ENCODE measurements at regions not wholly inside any gene's neighbourhood (a gene's known extent, or its start where the extent isn't known, plus 50 kb on each side); places are given as distances from the start of the nearest gene placed in this dataset.

DNA sequence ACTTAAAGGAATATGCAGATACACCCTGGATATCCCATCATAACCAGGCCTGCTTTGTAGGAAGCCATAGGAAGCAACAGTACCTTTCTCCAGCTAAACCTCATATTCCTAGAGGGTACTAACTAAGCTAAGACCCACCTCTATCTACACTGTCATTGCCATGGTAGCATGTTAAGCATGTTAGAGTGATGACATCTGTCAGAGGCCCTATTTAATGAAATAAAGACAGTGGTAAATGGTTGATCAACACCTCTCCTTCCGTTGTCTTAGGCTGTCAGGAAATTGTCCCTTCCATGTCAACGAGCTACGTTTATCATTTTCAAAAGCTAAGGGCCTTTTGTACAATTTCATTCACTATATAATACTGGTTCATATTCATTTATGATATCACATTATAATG, 251.1 kb upstream of the PSMD7 start:
- no peak overlapping the region for H3K4me3 ChIP-seq (ENCODE audit: low read length)
- no peak for DNase-seq
- H3K9me3 ChIP-seq (replicated peaks; ENCODE audit: control insufficient read depth, low read depth, low read length), result no peaks in the 10 kb centered on the region
- no peaks in the 10 kb centered on the region for H3K27me3 ChIP-seq (ENCODE audit: control insufficient read depth, insufficient read depth, low read length)
- no peaks in the 10 kb centered on the region for H3K36me3 ChIP-seq (ENCODE audit: control insufficient read depth, insufficient read depth, low read length)
- H3K4me1 ChIP-seq (ENCODE audit: control insufficient read depth, insufficient read depth, low read length), result no peaks in the 10 kb centered on the region
- no peak overlapping the region for H3K27ac ChIP-seq (ENCODE audit: low read length)
- WGBS (ENCODE audit: insufficient coverage), result 100% methylated on average over 1 of the region's 3 CpGs

DNA sequence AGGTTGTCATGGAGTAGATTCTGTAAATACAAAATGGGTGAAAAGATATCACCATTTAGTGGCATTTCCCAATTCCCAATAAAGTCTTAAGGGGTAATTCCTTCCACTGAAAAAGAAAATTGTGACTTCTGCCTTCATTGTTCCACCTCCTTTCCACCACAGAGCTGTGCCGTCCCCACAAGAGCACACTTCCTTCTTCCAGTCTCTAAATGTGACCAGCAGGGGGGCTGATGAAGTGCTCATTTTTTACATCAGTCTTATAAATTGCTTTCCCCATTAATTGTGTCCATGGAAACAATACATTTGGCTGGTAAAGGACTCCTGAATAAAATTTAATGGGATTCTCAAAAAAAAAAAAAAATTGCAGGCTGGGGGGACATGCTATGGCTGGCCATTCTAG, 260.8 kb upstream of the PSMD7 start:
- no peaks in the 10 kb centered on the region for H3K27me3 ChIP-seq (ENCODE audit: control insufficient read depth, insufficient read depth, low read length)
- H3K36me3 ChIP-seq (ENCODE audit: control insufficient read depth, insufficient read depth, low read length), result no peaks in the 10 kb centered on the region
- peak; percentile 52 for DNase-seq
- H3K9me3 ChIP-seq (replicated peaks; ENCODE audit: control insufficient read depth, low read depth, low read length), result no peaks in the 10 kb centered on the region
- H3K4me1 ChIP-seq (ENCODE audit: control insufficient read depth, insufficient read depth, low read length), result no peaks in the 10 kb centered on the region
- no CpG with 5 or more reads among the region's 1 CpG for WGBS (ENCODE audit: insufficient coverage)
- no peak overlapping the region for H3K27ac ChIP-seq (ENCODE audit: low read length)
- H3K4me3 ChIP-seq (ENCODE audit: low read length), result no peak overlapping the region

DNA sequence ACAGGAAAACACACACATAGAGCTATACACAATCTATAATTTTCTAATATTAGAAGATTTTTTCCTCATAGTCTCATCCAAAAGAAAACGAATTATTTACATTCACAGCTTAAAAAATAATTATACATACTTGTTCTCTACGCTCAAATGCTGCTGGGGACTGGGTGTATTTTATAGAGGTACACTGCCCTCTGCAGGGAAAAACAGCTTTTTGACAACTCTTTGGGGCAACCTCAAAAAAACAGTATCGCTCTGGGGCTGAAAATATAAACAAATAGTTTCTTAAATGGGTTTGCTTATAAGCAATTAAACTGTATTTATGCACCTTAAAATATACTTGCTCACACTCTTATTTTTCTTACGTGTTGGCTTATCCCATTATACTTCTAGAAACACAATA, 261.8 kb upstream of the PSMD7 start:
- Histone ChIP-seq H3K36me3 (ENCODE audit: control insufficient read depth, insufficient read depth, low read length) (no peaks in the 10 kb centered on the region), H3K4me3 (ENCODE audit: low read length) (no peak overlapping the region), H3K9me3 (replicated peaks; ENCODE audit: control insufficient read depth, low read depth, low read length) (no peaks in the 10 kb centered on the region), H3K27ac (ENCODE audit: low read length) (no peak overlapping the region), H3K27me3 (ENCODE audit: control insufficient read depth, insufficient read depth, low read length) (no peaks in the 10 kb centered on the region), H3K4me1 (ENCODE audit: control insufficient read depth, insufficient read depth, low read length) (peaks cover 3% of the 10 kb centered on the region)
- DNase-seq, result peak; percentile 76
- 20% methylated on average over 1 of the region's 4 CpGs for WGBS (ENCODE audit: insufficient coverage)

DNA sequence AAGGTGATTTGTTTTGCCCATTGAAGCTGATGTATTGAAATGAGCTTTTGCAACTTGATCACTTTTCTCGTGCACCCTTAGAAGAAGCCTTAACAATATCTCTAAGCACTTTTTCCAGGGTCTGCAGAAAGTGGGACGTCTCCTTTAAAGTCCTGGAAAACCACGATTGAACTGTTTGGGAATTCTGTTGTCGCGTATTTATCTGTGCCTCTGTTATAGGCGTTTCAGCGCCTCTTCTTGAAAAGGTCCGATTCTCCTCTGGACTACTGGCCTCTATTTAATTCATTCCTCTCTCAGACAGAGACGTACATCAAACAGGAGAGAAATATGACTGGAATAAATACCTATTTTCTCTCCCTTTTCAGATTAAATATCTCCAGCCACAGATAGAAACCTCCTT, 262.4 kb upstream of the PSMD7 start:
- Histone ChIP-seq H3K27ac (ENCODE audit: low read length) (no peak overlapping the region), H3K9me3 (replicated peaks; ENCODE audit: control insufficient read depth, low read depth, low read length) (no peaks in the 10 kb centered on the region), H3K4me1 (ENCODE audit: control insufficient read depth, insufficient read depth, low read length) (peaks cover 4% of the 10 kb centered on the region), H3K27me3 (ENCODE audit: control insufficient read depth, insufficient read depth, low read length) (no peaks in the 10 kb centered on the region), H3K4me3 (ENCODE audit: low read length) (no peak overlapping the region), H3K36me3 (ENCODE audit: control insufficient read depth, insufficient read depth, low read length) (no peaks in the 10 kb centered on the region)
- 5% methylated on average over 4 of the region's 9 CpGs for WGBS (ENCODE audit: insufficient coverage)
- DNase-seq, result peak; percentile 23

DNA sequence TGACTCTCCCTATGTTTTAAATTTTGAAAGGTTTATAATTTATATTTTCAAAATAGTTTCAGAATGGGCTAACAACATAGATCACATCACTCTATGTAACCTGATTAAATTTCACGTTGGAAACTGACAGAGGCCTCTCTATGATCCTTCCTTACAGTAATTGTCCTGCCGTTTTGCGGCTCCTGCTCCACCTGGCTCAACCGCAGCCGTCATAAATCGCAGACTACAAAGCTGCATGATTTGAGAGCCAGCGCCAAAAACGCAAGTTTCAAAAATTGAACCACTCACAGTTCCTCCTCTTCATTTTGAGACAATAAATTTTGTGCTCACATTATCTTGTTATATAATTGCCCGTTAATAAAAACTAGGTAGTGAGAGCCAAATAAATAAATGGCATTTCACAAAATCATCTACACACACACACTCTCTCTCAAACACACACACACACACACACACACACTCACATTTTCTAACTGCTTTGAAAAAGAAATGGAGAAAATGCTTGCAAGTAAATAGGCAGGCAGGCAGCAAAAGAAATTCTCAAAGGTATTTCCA, 263.1 kb upstream of the PSMD7 start:
- no peaks in the 10 kb centered on the region for H3K27me3 ChIP-seq (ENCODE audit: control insufficient read depth, insufficient read depth, low read length)
- DNase-seq, result peak; percentile 21

DNA sequence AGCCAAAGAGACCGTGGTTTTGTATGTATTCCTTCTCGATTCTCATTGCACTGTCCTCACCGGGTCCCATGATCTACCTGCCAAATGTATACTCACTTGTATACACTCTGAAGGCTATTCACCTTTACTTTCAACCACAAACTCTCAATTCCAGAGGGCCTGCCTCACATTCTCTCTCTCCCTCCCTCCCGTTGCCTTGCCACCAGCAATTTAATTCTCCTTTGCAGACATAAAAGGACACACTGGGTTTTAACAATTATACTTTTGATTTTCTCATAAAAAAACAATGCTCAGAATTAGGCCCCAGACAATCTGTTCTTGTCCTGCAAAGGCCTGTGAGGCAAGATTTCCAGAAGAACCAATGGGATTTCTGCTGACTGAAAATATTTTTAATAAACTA, 265.1 kb upstream of the PSMD7 start:
- Histone ChIP-seq H3K36me3 (ENCODE audit: control insufficient read depth, insufficient read depth, low read length) (no peaks in the 10 kb centered on the region), H3K9me3 (replicated peaks; ENCODE audit: control insufficient read depth, low read depth, low read length) (no peaks in the 10 kb centered on the region), H3K4me3 (ENCODE audit: low read length) (no peak overlapping the region), H3K27ac (ENCODE audit: low read length) (no peak overlapping the region), H3K27me3 (ENCODE audit: control insufficient read depth, insufficient read depth, low read length) (no peaks in the 10 kb centered on the region), H3K4me1 (ENCODE audit: control insufficient read depth, insufficient read depth, low read length) (peaks cover 4% of the 10 kb centered on the region)
- 77% methylated on average over 4 of the region's 4 CpGs for WGBS (ENCODE audit: insufficient coverage)
- no peak for DNase-seq

More for the DNA sequence above, 263.1 kb upstream of the PSMD7 start:
- peaks cover 4% of the 10 kb centered on the region for H3K4me1 ChIP-seq (ENCODE audit: control insufficient read depth, insufficient read depth, low read length)
- no peak overlapping the region for H3K4me3 ChIP-seq (ENCODE audit: low read length)
- WGBS (ENCODE audit: insufficient coverage), result 24% methylated on average over 6 of the region's 9 CpGs
- H3K27ac ChIP-seq (ENCODE audit: low read length), result no peak overlapping the region
- no peaks in the 10 kb centered on the region for H3K36me3 ChIP-seq (ENCODE audit: control insufficient read depth, insufficient read depth, low read length)
- H3K9me3 ChIP-seq (replicated peaks; ENCODE audit: control insufficient read depth, low read depth, low read length), result no peaks in the 10 kb centered on the region

DNA sequence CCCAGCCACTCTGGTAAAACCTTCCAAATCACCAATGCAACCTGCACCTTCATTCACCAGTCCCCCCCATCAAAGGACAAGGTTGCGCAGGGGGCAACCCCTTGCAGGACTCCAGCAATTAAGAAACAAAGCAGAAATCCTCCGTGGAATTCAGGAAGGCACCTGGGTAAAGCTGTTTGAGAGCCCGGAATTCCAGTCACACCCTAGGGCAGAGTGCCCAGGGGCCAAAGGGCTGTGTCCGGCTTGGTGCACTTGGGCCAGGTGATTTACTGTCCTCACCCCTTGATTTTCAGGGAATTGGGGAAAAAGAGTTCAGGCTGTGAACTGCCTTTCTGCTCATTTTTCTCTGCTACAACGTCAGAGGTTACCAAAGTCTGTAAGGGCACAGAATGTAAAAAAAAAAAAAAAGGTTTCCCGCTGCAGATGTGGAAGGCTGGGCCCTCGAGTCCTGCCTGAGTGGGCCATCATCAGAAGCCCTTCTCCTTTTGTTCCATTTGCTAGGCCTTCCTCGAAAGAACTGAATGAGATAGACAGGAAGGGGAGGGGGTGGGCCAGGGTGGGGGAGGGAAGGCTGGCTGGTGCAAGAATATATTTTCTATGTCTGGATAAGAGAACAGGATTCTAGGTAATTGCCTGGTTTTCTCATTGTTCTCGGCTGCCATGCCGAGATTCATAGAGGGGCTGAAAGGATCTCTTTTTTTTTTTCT, 266.5 kb upstream of the PSMD7 start:
- DNase-seq, result no peak
- Histone ChIP-seq H3K9me3 (replicated peaks; ENCODE audit: control insufficient read depth, low read depth, low read length) (no peaks in the 10 kb centered on the region), H3K4me1 (ENCODE audit: control insufficient read depth, insufficient read depth, low read length) (peaks cover 8% of the 10 kb centered on the region), H3K36me3 (ENCODE audit: control insufficient read depth, insufficient read depth, low read length) (no peaks in the 10 kb centered on the region), H3K27ac (ENCODE audit: low read length) (no peak overlapping the region), H3K4me3 (ENCODE audit: low read length) (no peak overlapping the region), H3K27me3 (ENCODE audit: control insufficient read depth, insufficient read depth, low read length) (no peaks in the 10 kb centered on the region)
- 65% methylated on average over 3 of the region's 10 CpGs for WGBS (ENCODE audit: insufficient coverage)

DNA sequence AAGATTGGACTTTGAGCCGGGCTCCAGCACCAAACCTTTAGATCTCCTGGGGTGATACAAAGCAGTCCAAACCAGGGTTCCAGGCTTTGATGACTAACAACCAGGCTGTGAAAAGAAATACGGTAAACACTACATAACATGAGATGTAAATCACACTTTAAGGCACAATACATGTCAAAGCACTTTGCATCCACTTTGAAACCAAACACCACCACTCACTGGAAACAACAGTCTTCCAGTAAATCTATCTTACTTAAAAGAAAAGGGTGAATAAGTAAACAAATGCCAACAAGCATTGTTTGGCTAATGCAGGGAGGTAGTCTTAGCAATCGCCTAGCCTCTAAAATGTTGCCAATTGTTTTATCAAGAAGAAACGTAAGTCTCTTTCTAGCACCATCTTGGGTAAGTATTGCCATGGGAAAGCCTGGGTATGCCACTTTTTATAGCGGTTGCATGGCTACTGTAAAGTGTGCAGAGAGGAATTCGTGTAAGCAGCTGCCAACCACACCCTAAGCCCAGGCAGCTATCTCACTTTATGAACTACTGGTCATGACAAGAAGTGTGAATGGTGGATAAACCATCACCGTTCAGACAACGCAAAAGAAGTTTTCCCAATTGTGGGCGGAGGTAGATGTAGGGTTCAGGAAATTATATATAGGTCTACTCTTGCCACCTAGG, 267.4 kb upstream of the PSMD7 start:
- H3K4me3 ChIP-seq (ENCODE audit: low read length), result no peak overlapping the region
- DNase-seq, result no peak

DNA sequence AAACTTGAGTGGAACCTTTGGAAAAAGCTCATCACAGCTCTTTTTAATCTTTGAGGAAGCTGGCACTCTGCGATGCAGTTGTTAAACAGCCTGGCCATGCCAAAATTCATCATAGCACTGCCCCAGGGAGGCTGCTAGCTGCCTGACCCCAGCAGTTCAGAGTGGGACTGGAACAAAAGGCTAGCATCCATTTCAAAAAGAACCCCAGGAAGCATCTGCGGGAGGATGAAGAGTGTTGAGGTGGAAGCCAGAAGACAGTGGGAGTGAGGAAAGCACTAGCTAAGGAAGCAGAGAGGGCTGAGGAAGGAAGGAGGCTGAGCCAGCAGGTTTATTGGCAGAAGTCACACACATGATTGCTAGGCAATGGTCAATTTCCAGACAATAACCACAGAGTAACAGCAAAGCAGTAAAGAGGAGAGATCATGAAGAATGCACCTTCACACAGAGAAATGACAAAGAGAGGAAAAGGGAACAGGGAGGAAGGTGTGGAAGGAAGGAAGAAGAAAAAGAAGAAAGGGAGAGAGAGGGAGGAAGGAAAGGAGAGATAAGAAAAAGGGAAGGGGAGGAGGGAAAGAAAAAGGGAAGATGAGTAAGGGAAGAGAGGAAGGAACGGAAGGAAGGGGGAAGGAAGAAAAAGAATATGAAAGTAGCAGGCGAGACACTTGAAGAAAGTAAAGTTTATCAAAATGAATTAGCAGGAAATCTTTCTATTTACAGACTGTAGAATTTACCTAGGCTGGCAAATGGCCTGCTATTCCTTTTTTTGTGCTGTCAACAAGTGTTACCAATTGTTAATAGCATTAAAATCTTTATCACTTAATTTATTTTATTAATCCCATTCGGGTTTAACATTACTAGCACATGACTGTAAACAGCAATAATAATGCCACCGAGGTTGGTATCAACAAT, 270.0 kb upstream of the PSMD7 start:
- DNase-seq, result peak; percentile 33
- Histone ChIP-seq H3K27me3 (ENCODE audit: control insufficient read depth, insufficient read depth, low read length) (no peaks in the 10 kb centered on the region), H3K27ac (ENCODE audit: low read length) (no peak overlapping the region), H3K9me3 (replicated peaks; ENCODE audit: control insufficient read depth, low read depth, low read length) (no peaks in the 10 kb centered on the region), H3K4me3 (ENCODE audit: low read length) (no peak overlapping the region), H3K36me3 (ENCODE audit: control insufficient read depth, insufficient read depth, low read length) (no peaks in the 10 kb centered on the region), H3K4me1 (ENCODE audit: control insufficient read depth, insufficient read depth, low read length) (peaks cover 8% of the 10 kb centered on the region)
- 17% methylated on average over 2 of the region's 6 CpGs for WGBS (ENCODE audit: insufficient coverage)

More for the DNA sequence above, 267.4 kb upstream of the PSMD7 start:
- Histone ChIP-seq H3K27ac (ENCODE audit: low read length) (no peak overlapping the region), H3K4me1 (ENCODE audit: control insufficient read depth, insufficient read depth, low read length) (peaks cover 8% of the 10 kb centered on the region), H3K36me3 (ENCODE audit: control insufficient read depth, insufficient read depth, low read length) (no peaks in the 10 kb centered on the region), H3K27me3 (ENCODE audit: control insufficient read depth, insufficient read depth, low read length) (no peaks in the 10 kb centered on the region), H3K9me3 (replicated peaks; ENCODE audit: control insufficient read depth, low read depth, low read length) (no peaks in the 10 kb centered on the region)
- 77% methylated on average over 4 of the region's 9 CpGs for WGBS (ENCODE audit: insufficient coverage)

DNA sequence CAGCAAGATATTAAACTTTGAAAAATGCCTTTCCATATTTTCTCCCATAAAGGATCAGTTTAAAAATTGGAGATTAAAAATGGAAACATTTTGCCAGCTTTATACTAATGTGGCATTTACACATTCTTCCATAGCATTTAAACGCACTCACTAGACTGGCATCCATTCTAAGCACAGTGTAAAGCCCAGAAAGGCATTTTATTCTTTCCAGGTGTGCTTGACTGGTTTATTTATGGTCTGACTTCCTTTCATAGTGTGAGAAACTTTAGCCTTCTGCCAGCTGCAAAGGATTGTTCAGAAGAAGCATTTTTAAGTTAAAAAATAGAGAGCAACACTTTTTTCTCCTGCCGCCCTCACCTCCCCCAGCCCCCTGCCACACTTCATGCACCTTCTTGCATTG, 271.7 kb upstream of the PSMD7 start:
- WGBS (ENCODE audit: insufficient coverage), result no CpG with 5 or more reads among the region's 2 CpGs
- no peak overlapping the region for H3K27ac ChIP-seq (ENCODE audit: low read length)
- no peak overlapping the region for H3K4me3 ChIP-seq (ENCODE audit: low read length)
- H3K36me3 ChIP-seq (ENCODE audit: control insufficient read depth, insufficient read depth, low read length), result no peaks in the 10 kb centered on the region
- H3K27me3 ChIP-seq (ENCODE audit: control insufficient read depth, insufficient read depth, low read length), result no peaks in the 10 kb centered on the region
- peaks cover 6% of the 10 kb centered on the region for H3K4me1 ChIP-seq (ENCODE audit: control insufficient read depth, insufficient read depth, low read length)
- DNase-seq, result peak; percentile 16
- no peaks in the 10 kb centered on the region for H3K9me3 ChIP-seq (replicated peaks; ENCODE audit: control insufficient read depth, low read depth, low read length)
